ENCODE measurements at regions not wholly inside any gene's neighbourhood (a gene's known extent, or its start where the extent isn't known, plus 50 kb on each side); places are given as distances from the start of the nearest gene placed in this dataset.

GRCh38 chr6:8940356-8940755 is 505.0 kb upstream of the SLC35B3 start:
- TF ChIP-seq CTCF (conservative IDR thresholded peaks at IDR 0.05 in 1 of 2, IDR thresholded peaks at IDR 0.05 in 1 of 2; ENCODE audit: extremely low read depth in 1 of 2, insufficient read depth in 1 of 2, low read depth in 1 of 2, low read length in 2 of 2) (no peak), EZH2 (IDR thresholded peaks at IDR 0.05; ENCODE audit: borderline replicate concordance, low read length) (no peak)

Data from mammary epithelial cell (primary cell).